GM12865 (cell line): ENCODE measurements at regions not wholly inside any gene's neighbourhood (a gene's known extent, or its start where the extent isn't known, plus 50 kb on each side); places are given as distances from the start of the nearest gene placed in this dataset.

Experiments
- DNase-seq: peaks from one replicate; pipeline ENCODE4 v3.0.0; 2010; ENCODE audit warnings: low read depth
- H3K4me3 ChIP-seq: 2 replicates; pipeline ENCODE4 v1.5.1; 2011; ENCODE audit warnings: mild to moderate bottlenecking, low read depth, low read length, control low read depth
- CTCF ChIP-seq: IDR thresholded peaks from 2 replicates; pipeline ENCODE4 v1.5.1; 2011; ENCODE audit warnings: low read length, control low read depth, low read depth, inconsistent platforms; ENCODE audit not compliant: insufficient read depth; ENCODE audit errors: missing control alignments

GRCh38 chr18:77857678-77858655 is 608.3 kb downstream of the GALR1 start:
- TF ChIP-seq CTCF = no peak
- no peak for DNase-seq
- no peak overlapping the region for H3K4me3 ChIP-seq

GRCh38 chr18:77859634-77860033 is 610.0 kb downstream of the GALR1 start:
- no peak for TF ChIP-seq CTCF
- no peak for DNase-seq
- H3K4me3 ChIP-seq = no peak overlapping the region

DNA sequence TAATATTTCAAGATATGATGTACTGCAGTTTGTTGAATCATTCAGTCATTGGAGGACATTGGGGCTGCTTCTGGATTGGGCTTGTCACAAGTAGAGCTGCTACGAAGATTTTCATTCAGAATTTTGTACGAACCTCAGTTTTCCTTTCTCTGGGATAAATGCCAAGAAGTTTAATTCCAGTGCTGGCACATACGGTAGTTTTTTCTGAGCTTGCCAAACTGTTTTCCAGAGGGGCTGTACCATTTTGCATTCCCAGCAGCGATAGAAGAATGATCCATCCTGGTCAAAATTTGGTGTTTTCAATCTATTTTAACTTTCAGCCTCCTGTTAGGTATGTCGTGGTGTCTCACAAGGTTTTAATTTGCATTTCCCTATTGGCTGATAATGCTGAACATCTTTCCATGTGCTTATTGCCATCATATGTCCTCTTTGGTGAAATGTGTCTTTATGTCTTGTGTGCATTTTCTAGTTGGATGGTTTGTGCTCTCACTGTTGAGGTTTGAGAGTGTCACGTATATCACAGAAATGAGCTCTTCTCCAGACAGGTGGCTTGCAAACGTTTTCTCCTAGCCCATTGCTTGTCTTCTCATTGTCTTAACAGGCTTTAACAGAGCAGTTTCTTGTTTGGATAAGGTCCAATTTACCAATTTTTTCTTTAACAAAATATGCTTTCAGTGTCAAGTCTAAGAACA is 612.6 kb downstream of the GALR1 start:
- no peak overlapping the region for H3K4me3 ChIP-seq
- DNase-seq = no peak
- TF ChIP-seq CTCF = no peak

GRCh38 chr18:77865853-77866252 is 616.2 kb downstream of the GALR1 start:
- TF ChIP-seq CTCF = no peak
- no peak overlapping the region for H3K4me3 ChIP-seq
- no peak for DNase-seq

- no peak for DNase-seq
- TF ChIP-seq CTCF = no peak
- no peak overlapping the region for H3K4me3 ChIP-seq
Observed at GRCh38 chr18:77866351-77866750, 616.7 kb downstream of the GALR1 start.

GRCh38 chr18:77870199-77870598 is 620.6 kb downstream of the GALR1 start:
- TF ChIP-seq CTCF = no peak
- DNase-seq = no peak
- no peak overlapping the region for H3K4me3 ChIP-seq
